Activated T-helper 1 cell treated with anti-CD3 and anti-CD28 coated beads, Interleukin-12 subunit alpha, Interleukin-12 subunit beta, Interleukin-2, Interleukin-4 antibody, amounts not matched to agents 30 ng/mL and 10 ng/mL and 1 ng/mL, durations not matched to agents 14 hours and 24 hours and 36 hours (primary cell): ENCODE measurements at regions not wholly inside any gene's neighbourhood (a gene's known extent, or its start where the extent isn't known, plus 50 kb on each side); places are given as distances from the start of the nearest gene placed in this dataset.
"Not testable (repeated sequence)": the region's sequence is repeated elsewhere in the genome, so short reads cannot be mapped to it uniquely, and the experiment has no call there.

Source experiments
- DNase-seq: peaks from one replicate; pipeline ENCODE4 v3.0.0; 2021; ENCODE audit warnings: low spot score
- H3K27ac Mint-ChIP-seq: one replicate; pipeline ENCODE4 v1.8.0; 2021; ENCODE audit warnings: mild to moderate bottlenecking, mixed read lengths
- H3K27me3 Mint-ChIP-seq: one replicate; pipeline ENCODE4 v1.8.0; 2022; ENCODE audit warnings: mild to moderate bottlenecking, moderate library complexity, mixed read lengths; ENCODE audit not compliant: insufficient read depth
- H3K36me3 Mint-ChIP-seq: one replicate; pipeline ENCODE4 v1.8.0; 2021; ENCODE audit warnings: low read depth, mixed read lengths
- H3K4me1 Mint-ChIP-seq: one replicate; pipeline ENCODE4 v1.8.0; 2021; ENCODE audit warnings: low read depth, mixed read lengths
- H3K4me3 Mint-ChIP-seq: one replicate; pipeline ENCODE4 v1.8.0; 2021; ENCODE audit warnings: mild to moderate bottlenecking, moderate library complexity, mixed read lengths
- H3K9me3 Mint-ChIP-seq: one replicate; pipeline ENCODE4 v1.8.0; 2021; ENCODE audit warnings: mixed read lengths
- intact Hi-C: fragments of 100-400 bp; cut with micrococcal nuclease; formaldehyde crosslinking; loops from one replicate; pipeline ENCODE4 v1.15.1; 2024

GRCh38 chr14:86775896-86776295 is 1217.1 kb downstream of the GALC start:
- not testable (repeated sequence) for H3K36me3 Mint-ChIP-seq

GRCh38 chr14:86774916-86775315 is 1218.1 kb downstream of the GALC start:
- Mint-ChIP-seq H3K27me3 (no peaks in the 10 kb centered on the region), H3K9me3 (peaks cover 19% of the 10 kb centered on the region), H3K4me3 (no peak overlapping the region), H3K27ac (no peak overlapping the region), H3K4me1 (no peaks in the 10 kb centered on the region), H3K36me3 (no peaks in the 10 kb centered on the region)
- no peak for DNase-seq
- intact Hi-C loops = no loop called here

More at GRCh38 chr14:86775896-86776295, 1217.1 kb downstream of the GALC start:
- H3K4me3 Mint-ChIP-seq, H3K27me3 Mint-ChIP-seq, DNase-seq, H3K27ac Mint-ChIP-seq, H3K4me1 Mint-ChIP-seq, intact Hi-C loops: not testable (repeated sequence)
- H3K9me3 Mint-ChIP-seq = peaks cover 23% of the 10 kb centered on the region

GRCh38 chr14:86772075-86772474 is 1220.9 kb downstream of the GALC start:
- peaks cover 19% of the 10 kb centered on the region for H3K9me3 Mint-ChIP-seq
- DNase-seq = no peak
- no peaks in the 10 kb centered on the region for H3K36me3 Mint-ChIP-seq
- intact Hi-C loops = no loop called here
- H3K27me3 Mint-ChIP-seq = no peaks in the 10 kb centered on the region
- no peak overlapping the region for H3K27ac Mint-ChIP-seq
- H3K4me3 Mint-ChIP-seq = no peak overlapping the region
- H3K4me1 Mint-ChIP-seq = no peaks in the 10 kb centered on the region

- Mint-ChIP-seq H3K4me3 (no peak overlapping the region), H3K4me1 (no peaks in the 10 kb centered on the region), H3K27me3 (no peaks in the 10 kb centered on the region), H3K9me3 (peaks cover 19% of the 10 kb centered on the region), H3K36me3 (no peaks in the 10 kb centered on the region), H3K27ac (no peak overlapping the region)
- no peak for DNase-seq
- intact Hi-C loops = no loop called here
Measured at GRCh38 chr14:86770186-86770585, 1222.8 kb downstream of the GALC start.

- H3K27ac Mint-ChIP-seq = no peak overlapping the region
- no peak for DNase-seq
- intact Hi-C loops = no loop called here
- peaks cover under 1% of the 10 kb centered on the region for H3K9me3 Mint-ChIP-seq
- no peaks in the 10 kb centered on the region for H3K27me3 Mint-ChIP-seq
- H3K36me3 Mint-ChIP-seq = no peaks in the 10 kb centered on the region
- H3K4me3 Mint-ChIP-seq = no peak overlapping the region
- no peaks in the 10 kb centered on the region for H3K4me1 Mint-ChIP-seq
Measured at GRCh38 chr14:86766469-86766868, 1226.5 kb downstream of the GALC start.

- Mint-ChIP-seq H3K9me3 (no peaks in the 10 kb centered on the region), H3K27me3 (no peaks in the 10 kb centered on the region), H3K4me3 (no peak overlapping the region), H3K27ac (no peak overlapping the region), H3K4me1 (no peaks in the 10 kb centered on the region), H3K36me3 (no peaks in the 10 kb centered on the region)
- no peak for DNase-seq
- intact Hi-C loops = no loop called here
Measured at GRCh38 chr14:86761611-86762010, 1231.4 kb downstream of the GALC start.

- Mint-ChIP-seq H3K36me3 (no peaks in the 10 kb centered on the region), H3K4me1 (no peaks in the 10 kb centered on the region), H3K9me3 (peaks cover 21% of the 10 kb centered on the region), H3K4me3 (no peak overlapping the region), H3K27me3 (no peaks in the 10 kb centered on the region), H3K27ac (no peak overlapping the region)
- intact Hi-C loops = no loop called here
- DNase-seq = no peak
Measured at GRCh38 chr14:86756521-86757190, 1226.7 kb downstream of the FLRT2 start.

- H3K4me3 Mint-ChIP-seq = not testable (repeated sequence)
Measured at GRCh38 chr14:86750488-86750887, 1220.5 kb downstream of the FLRT2 start.

GRCh38 chr14:86739761-86740160 is 1209.8 kb downstream of the FLRT2 start:
- Mint-ChIP-seq H3K4me3 (no peak overlapping the region), H3K9me3 (no peaks in the 10 kb centered on the region), H3K4me1 (no peaks in the 10 kb centered on the region), H3K36me3 (no peaks in the 10 kb centered on the region), H3K27ac (no peak overlapping the region), H3K27me3 (no peaks in the 10 kb centered on the region)
- intact Hi-C loops = no loop called here
- no peak for DNase-seq

More at GRCh38 chr14:86750488-86750887, 1220.5 kb downstream of the FLRT2 start:
- intact Hi-C loops, DNase-seq, H3K27me3 Mint-ChIP-seq, H3K4me1 Mint-ChIP-seq, H3K27ac Mint-ChIP-seq, H3K36me3 Mint-ChIP-seq: not testable (repeated sequence)
- peaks cover 36% of the 10 kb centered on the region for H3K9me3 Mint-ChIP-seq

GRCh38 chr14:86731427-86731826 is 1201.5 kb downstream of the FLRT2 start:
- DNase-seq, H3K9me3 Mint-ChIP-seq, intact Hi-C loops, H3K27me3 Mint-ChIP-seq, H3K27ac Mint-ChIP-seq, H3K36me3 Mint-ChIP-seq, H3K4me3 Mint-ChIP-seq, H3K4me1 Mint-ChIP-seq: not testable (repeated sequence)

- Mint-ChIP-seq H3K4me1 (no peaks in the 10 kb centered on the region), H3K27ac (no peak overlapping the region), H3K4me3 (no peak overlapping the region), H3K9me3 (peaks cover 9% of the 10 kb centered on the region), H3K27me3 (no peaks in the 10 kb centered on the region), H3K36me3 (no peaks in the 10 kb centered on the region)
- intact Hi-C loops = no loop called here
- no peak for DNase-seq
Measured at GRCh38 chr14:86723254-86723624, 1193.3 kb downstream of the FLRT2 start.

GRCh38 chr14:86722612-86723253 is 1192.8 kb downstream of the FLRT2 start:
- H3K4me3 Mint-ChIP-seq = no peak overlapping the region
- no peak overlapping the region for H3K27ac Mint-ChIP-seq
- H3K4me1 Mint-ChIP-seq = no peaks in the 10 kb centered on the region
- no peak for DNase-seq
- peaks cover 9% of the 10 kb centered on the region for H3K9me3 Mint-ChIP-seq
- no peaks in the 10 kb centered on the region for H3K27me3 Mint-ChIP-seq
- no peaks in the 10 kb centered on the region for H3K36me3 Mint-ChIP-seq
- intact Hi-C loops = no loop called here

- no peak overlapping the region for H3K27ac Mint-ChIP-seq
- intact Hi-C loops = no loop called here
- H3K4me3 Mint-ChIP-seq = no peak overlapping the region
- DNase-seq = no peak
- H3K4me1 Mint-ChIP-seq = no peaks in the 10 kb centered on the region
- no peaks in the 10 kb centered on the region for H3K27me3 Mint-ChIP-seq
- no peaks in the 10 kb centered on the region for H3K9me3 Mint-ChIP-seq
- no peaks in the 10 kb centered on the region for H3K36me3 Mint-ChIP-seq
Measured at GRCh38 chr14:86714575-86714974, 1184.6 kb downstream of the FLRT2 start.
